ENCODE measurements at regions not wholly inside any gene's neighbourhood (a gene's known extent, or its start where the extent isn't known, plus 50 kb on each side); places are given as distances from the start of the nearest gene placed in this dataset.
"Not testable (repeated sequence)": the region's sequence is repeated elsewhere in the genome, so short reads cannot be mapped to it uniquely, and the experiment has no call there.

- Histone ChIP-seq H2AK5ac (ENCODE audit: low read length) (no peak overlapping the region), H3K4me3 (ENCODE audit: low read length) (no peak overlapping the region), H3K79me1 (ENCODE audit: low read length) (no peaks in the 10 kb centered on the region), H3K27me3 (ENCODE audit: insufficient read depth, low read length, poor library complexity) (no peaks in the 10 kb centered on the region), H3K9ac (ENCODE audit: low read length) (no peak overlapping the region), H3K23ac (ENCODE audit: low read length) (no peak overlapping the region), H3K4me2 (ENCODE audit: low read length) (no peak overlapping the region), H3K4me1 (ENCODE audit: control insufficient read depth, low read depth, low read length) (peaks cover 5% of the 10 kb centered on the region), H4K8ac (ENCODE audit: low read depth, low read length) (no peak overlapping the region), H2BK120ac (ENCODE audit: low read depth, low read length) (no peak overlapping the region), H3K4ac (ENCODE audit: low read depth, low read length) (no peak overlapping the region), H4K5ac (ENCODE audit: low read length) (no peak overlapping the region), H3K56ac (ENCODE audit: low read length) (no peak overlapping the region), H3K36me3 (ENCODE audit: control insufficient read depth, insufficient read depth, low read length) (no peaks in the 10 kb centered on the region), H3K18ac (ENCODE audit: low read length) (no peak overlapping the region), H3K79me2 (ENCODE audit: control insufficient read depth, insufficient read depth, low read length) (no peaks in the 10 kb centered on the region), H2BK15ac (replicated peaks; ENCODE audit: low read depth) (no peak overlapping the region), H3K27ac (ENCODE audit: low read depth, low read length) (no peak overlapping the region), H2BK5ac (ENCODE audit: low read length) (no peak overlapping the region)
- no peak for DNase-seq
- no CpG with 5 or more reads among the region's 2 CpGs for WGBS (ENCODE audit: extremely low coverage, insufficient coverage, low lambda C conversion rate)
Measured at GRCh38 chr14:89695846-89696245, 258.7 kb downstream of the EFCAB11 start.

- H2BK120ac ChIP-seq (ENCODE audit: low read depth, low read length): no peak overlapping the region
- no peak overlapping the region for H2BK15ac ChIP-seq (replicated peaks; ENCODE audit: low read depth)
- H3K27ac ChIP-seq (ENCODE audit: low read depth, low read length): no peak overlapping the region
- no peak overlapping the region for H3K23ac ChIP-seq (ENCODE audit: low read length)
- no peak overlapping the region for H4K8ac ChIP-seq (ENCODE audit: low read depth, low read length)
- no peak overlapping the region for H3K9ac ChIP-seq (ENCODE audit: low read length)
- H2BK5ac ChIP-seq (ENCODE audit: low read length): no peak overlapping the region
- no peaks in the 10 kb centered on the region for H3K79me1 ChIP-seq (ENCODE audit: low read length)
- no peaks in the 10 kb centered on the region for H3K79me2 ChIP-seq (ENCODE audit: control insufficient read depth, insufficient read depth, low read length)
- no peak overlapping the region for H3K56ac ChIP-seq (ENCODE audit: low read length)
- H3K18ac ChIP-seq (ENCODE audit: low read length): no peak overlapping the region
- H3K4me3 ChIP-seq (ENCODE audit: low read length): no peak overlapping the region
- no peak overlapping the region for H2AK5ac ChIP-seq (ENCODE audit: low read length)
- H3K4me2 ChIP-seq (ENCODE audit: low read length): no peak overlapping the region
- H3K36me3 ChIP-seq (ENCODE audit: control insufficient read depth, insufficient read depth, low read length): no peaks in the 10 kb centered on the region
- no CpG with 5 or more reads among the region's 7 CpGs for WGBS (ENCODE audit: extremely low coverage, insufficient coverage, low lambda C conversion rate)
- no peak for DNase-seq
- no peaks in the 10 kb centered on the region for H3K27me3 ChIP-seq (ENCODE audit: insufficient read depth, low read length, poor library complexity)
- no peaks in the 10 kb centered on the region for H3K4me1 ChIP-seq (ENCODE audit: control insufficient read depth, low read depth, low read length)
- H4K5ac ChIP-seq (ENCODE audit: low read length): no peak overlapping the region
- H3K4ac ChIP-seq (ENCODE audit: low read depth, low read length): no peak overlapping the region
Measured at GRCh38 chr14:89690139-89690538, 264.4 kb downstream of the EFCAB11 start.

GRCh38 chr14:89689711-89690110 lies 264.8 kb downstream of the EFCAB11 start:
- H3K4me2 ChIP-seq (ENCODE audit: low read length); H3K27me3 ChIP-seq (ENCODE audit: insufficient read depth, low read length, poor library complexity); H3K56ac ChIP-seq (ENCODE audit: low read length); H2BK15ac ChIP-seq (replicated peaks; ENCODE audit: low read depth); H3K79me2 ChIP-seq (ENCODE audit: control insufficient read depth, insufficient read depth, low read length); H2BK120ac ChIP-seq (ENCODE audit: low read depth, low read length); H3K36me3 ChIP-seq (ENCODE audit: control insufficient read depth, insufficient read depth, low read length); H3K79me1 ChIP-seq (ENCODE audit: low read length); H3K4me3 ChIP-seq (ENCODE audit: low read length); H3K9ac ChIP-seq (ENCODE audit: low read length); H3K18ac ChIP-seq (ENCODE audit: low read length); H3K4ac ChIP-seq (ENCODE audit: low read depth, low read length); DNase-seq; H2AK5ac ChIP-seq (ENCODE audit: low read length); H3K23ac ChIP-seq (ENCODE audit: low read length); H2BK5ac ChIP-seq (ENCODE audit: low read length); H4K8ac ChIP-seq (ENCODE audit: low read depth, low read length); H4K5ac ChIP-seq (ENCODE audit: low read length); H3K4me1 ChIP-seq (ENCODE audit: control insufficient read depth, low read depth, low read length); H3K27ac ChIP-seq (ENCODE audit: low read depth, low read length): not testable (repeated sequence)
- no CpG with 5 or more reads among the region's 7 CpGs for WGBS (ENCODE audit: extremely low coverage, insufficient coverage, low lambda C conversion rate)

- H2BK15ac ChIP-seq (replicated peaks; ENCODE audit: low read depth): peak overlapping the region; percentile 36
- no peak overlapping the region for H3K4ac ChIP-seq (ENCODE audit: low read depth, low read length)
- no peak overlapping the region for H4K5ac ChIP-seq (ENCODE audit: low read length)
- no peak overlapping the region for H3K9ac ChIP-seq (ENCODE audit: low read length)
- no peaks in the 10 kb centered on the region for H3K36me3 ChIP-seq (ENCODE audit: control insufficient read depth, insufficient read depth, low read length)
- H4K8ac ChIP-seq (ENCODE audit: low read depth, low read length): no peak overlapping the region
- no peak for DNase-seq
- H3K79me1 ChIP-seq (ENCODE audit: low read length): no peaks in the 10 kb centered on the region
- no peaks in the 10 kb centered on the region for H3K27me3 ChIP-seq (ENCODE audit: insufficient read depth, low read length, poor library complexity)
- H3K27ac ChIP-seq (ENCODE audit: low read depth, low read length): no peak overlapping the region
- no peak overlapping the region for H3K23ac ChIP-seq (ENCODE audit: low read length)
- no peaks in the 10 kb centered on the region for H3K4me1 ChIP-seq (ENCODE audit: control insufficient read depth, low read depth, low read length)
- H3K56ac ChIP-seq (ENCODE audit: low read length): no peak overlapping the region
- no peak overlapping the region for H3K4me2 ChIP-seq (ENCODE audit: low read length)
- no peaks in the 10 kb centered on the region for H3K79me2 ChIP-seq (ENCODE audit: control insufficient read depth, insufficient read depth, low read length)
- no peak overlapping the region for H2AK5ac ChIP-seq (ENCODE audit: low read length)
- H2BK120ac ChIP-seq (ENCODE audit: low read depth, low read length): no peak overlapping the region
- WGBS (ENCODE audit: extremely low coverage, insufficient coverage, low lambda C conversion rate): no CpG with 5 or more reads among the region's 6 CpGs
- H2BK5ac ChIP-seq (ENCODE audit: low read length): no peak overlapping the region
- H3K18ac ChIP-seq (ENCODE audit: low read length): no peak overlapping the region
- H3K4me3 ChIP-seq (ENCODE audit: low read length): no peak overlapping the region
Measured at GRCh38 chr14:89688507-89689211, 265.9 kb downstream of the EFCAB11 start.

- H2BK5ac ChIP-seq (ENCODE audit: low read length); H2BK120ac ChIP-seq (ENCODE audit: low read depth, low read length); H3K4ac ChIP-seq (ENCODE audit: low read depth, low read length); H3K36me3 ChIP-seq (ENCODE audit: control insufficient read depth, insufficient read depth, low read length); H3K4me3 ChIP-seq (ENCODE audit: low read length); H4K5ac ChIP-seq (ENCODE audit: low read length); H3K4me2 ChIP-seq (ENCODE audit: low read length); H3K23ac ChIP-seq (ENCODE audit: low read length); H2AK5ac ChIP-seq (ENCODE audit: low read length); H3K18ac ChIP-seq (ENCODE audit: low read length); H3K9ac ChIP-seq (ENCODE audit: low read length); DNase-seq; H3K27me3 ChIP-seq (ENCODE audit: insufficient read depth, low read length, poor library complexity); H3K4me1 ChIP-seq (ENCODE audit: control insufficient read depth, low read depth, low read length); H3K79me1 ChIP-seq (ENCODE audit: low read length); H3K79me2 ChIP-seq (ENCODE audit: control insufficient read depth, insufficient read depth, low read length); H2BK15ac ChIP-seq (replicated peaks; ENCODE audit: low read depth); H3K56ac ChIP-seq (ENCODE audit: low read length); H4K8ac ChIP-seq (ENCODE audit: low read depth, low read length); H3K27ac ChIP-seq (ENCODE audit: low read depth, low read length): not testable (repeated sequence)
- WGBS (ENCODE audit: extremely low coverage, insufficient coverage, low lambda C conversion rate): no CpG with 5 or more reads among the region's 3 CpGs
Measured at GRCh38 chr14:89687129-89687528, 267.4 kb downstream of the EFCAB11 start.

GRCh38 chr14:89684139-89684538 lies 267.1 kb upstream of the FOXN3 start:
- Histone ChIP-seq H2BK15ac (replicated peaks; ENCODE audit: low read depth) (no peak overlapping the region), H3K36me3 (ENCODE audit: control insufficient read depth, insufficient read depth, low read length) (no peaks in the 10 kb centered on the region), H2AK5ac (ENCODE audit: low read length) (no peak overlapping the region), H3K4me3 (ENCODE audit: low read length) (no peak overlapping the region), H3K27me3 (ENCODE audit: insufficient read depth, low read length, poor library complexity) (no peaks in the 10 kb centered on the region), H3K4me2 (ENCODE audit: low read length) (no peak overlapping the region), H3K79me1 (ENCODE audit: low read length) (no peaks in the 10 kb centered on the region), H3K27ac (ENCODE audit: low read depth, low read length) (no peak overlapping the region), H3K18ac (ENCODE audit: low read length) (no peak overlapping the region), H2BK120ac (ENCODE audit: low read depth, low read length) (no peak overlapping the region), H3K79me2 (ENCODE audit: control insufficient read depth, insufficient read depth, low read length) (no peaks in the 10 kb centered on the region), H2BK5ac (ENCODE audit: low read length) (no peak overlapping the region), H3K4me1 (ENCODE audit: control insufficient read depth, low read depth, low read length) (no peaks in the 10 kb centered on the region), H3K9ac (ENCODE audit: low read length) (no peak overlapping the region), H4K5ac (ENCODE audit: low read length) (no peak overlapping the region), H3K56ac (ENCODE audit: low read length) (no peak overlapping the region), H3K4ac (ENCODE audit: low read depth, low read length) (no peak overlapping the region), H4K8ac (ENCODE audit: low read depth, low read length) (no peak overlapping the region), H3K23ac (ENCODE audit: low read length) (no peak overlapping the region)
- DNase-seq: peak; percentile 16
- no CpG with 5 or more reads among the region's 4 CpGs for WGBS (ENCODE audit: extremely low coverage, insufficient coverage, low lambda C conversion rate)

Measured in mesendoderm (in vitro differentiated cells).